GM12891 (cell line): ENCODE measurements at regions not wholly inside any gene's neighbourhood (a gene's known extent, or its start where the extent isn't known, plus 50 kb on each side); places are given as distances from the start of the nearest gene placed in this dataset.
"Not testable (repeated sequence)": the region's sequence is repeated elsewhere in the genome, so short reads cannot be mapped to it uniquely, and the experiment has no call there.

ENCODE experiments used
- DNase-seq: peaks from one replicate; pipeline ENCODE4 v3.0.0; 2011; ENCODE audit warnings: low spot score; ENCODE audit not compliant: insufficient read length
- FAIRE-seq: peaks from 2 replicates; lab custom pipeline; 2011; peaks lifted over from hg19 to GRCh38; lab: Jason Lieb, UNC
- PAX5 ChIP-seq: IDR thresholded peaks from 2 replicates; pipeline ENCODE4 v1.6.1; 2011; ENCODE audit warnings: low read length, moderate library complexity, mild to moderate bottlenecking; ENCODE audit not compliant: insufficient read depth, severe bottlenecking
- POLR2A ChIP-seq: IDR thresholded peaks from 2 replicates; pipeline ENCODE4 v1.6.1; 2011; ENCODE audit warnings: low read depth, low read length, control low read depth
- POLR2AphosphoS5 ChIP-seq: IDR thresholded peaks from 2 replicates; pipeline ENCODE4 v1.6.1; 2011; ENCODE audit warnings: low read depth, low read length, control low read depth
- POU2F2 ChIP-seq: IDR thresholded peaks from 2 replicates; pipeline ENCODE4 v1.6.1; 2011; ENCODE audit warnings: low read depth, mild to moderate bottlenecking, control low read depth, low read length, moderate library complexity
- SPI1 ChIP-seq: IDR thresholded peaks from 2 replicates; pipeline ENCODE4 v1.6.1; 2011; ENCODE audit warnings: low read depth, low read length, control low read depth
- TAF1 ChIP-seq: IDR thresholded peaks from 2 replicates; pipeline ENCODE4 v1.6.1; 2011; ENCODE audit warnings: low read depth, low read length, control low read depth

DNA sequence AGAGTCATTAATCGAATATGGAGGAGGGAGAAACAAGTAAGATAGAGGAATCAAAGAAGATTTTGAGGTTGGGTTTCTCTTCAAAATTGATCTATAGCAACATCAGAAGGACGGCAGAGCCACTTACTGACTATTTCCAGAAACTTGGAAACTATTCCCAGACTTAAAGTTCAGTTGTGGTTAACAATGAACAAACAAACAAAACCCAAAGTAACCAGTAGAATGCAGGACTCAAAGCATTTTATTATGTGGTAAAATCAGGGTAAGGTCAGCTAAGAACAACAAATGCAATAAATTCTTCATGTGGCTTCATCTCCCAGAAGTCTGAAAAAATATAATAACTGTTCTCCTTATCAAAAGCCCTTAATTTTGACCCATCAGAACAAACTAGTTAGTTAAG is 54.9 kb upstream of the OSMR start:
- TF ChIP-seq PAX5 (no peak), POLR2A (no peak), POLR2AphosphoS5 (no peak), TAF1 (no peak), SPI1 (no peak), POU2F2 (no peak)
- DNase-seq (no peak), FAIRE-seq (no peak)

DNA sequence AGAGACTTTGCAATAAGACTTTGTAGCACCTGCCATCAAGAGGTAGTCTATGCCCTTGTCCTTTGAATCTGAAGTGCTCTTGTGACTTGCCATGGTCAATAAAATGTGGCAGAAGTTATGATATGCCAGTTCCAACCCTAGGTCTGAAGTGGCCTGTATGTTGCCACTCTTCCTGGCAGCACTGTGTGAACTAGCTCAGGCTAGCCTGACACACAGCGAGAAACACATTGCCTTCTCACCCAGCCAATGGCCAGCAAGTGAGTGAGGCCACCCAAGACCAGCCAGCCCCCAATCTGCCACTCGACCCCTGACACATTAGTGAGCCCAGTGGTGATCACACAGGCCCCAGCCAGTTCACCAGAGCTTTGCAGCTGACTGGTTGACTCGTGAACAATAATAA is 52.7 kb upstream of the OSMR start:
- no peak for DNase-seq
- no peak for FAIRE-seq
- TF ChIP-seq POLR2A (no peak), POU2F2 (no peak), SPI1 (no peak), PAX5 (no peak), TAF1 (no peak), POLR2AphosphoS5 (no peak)

DNA sequence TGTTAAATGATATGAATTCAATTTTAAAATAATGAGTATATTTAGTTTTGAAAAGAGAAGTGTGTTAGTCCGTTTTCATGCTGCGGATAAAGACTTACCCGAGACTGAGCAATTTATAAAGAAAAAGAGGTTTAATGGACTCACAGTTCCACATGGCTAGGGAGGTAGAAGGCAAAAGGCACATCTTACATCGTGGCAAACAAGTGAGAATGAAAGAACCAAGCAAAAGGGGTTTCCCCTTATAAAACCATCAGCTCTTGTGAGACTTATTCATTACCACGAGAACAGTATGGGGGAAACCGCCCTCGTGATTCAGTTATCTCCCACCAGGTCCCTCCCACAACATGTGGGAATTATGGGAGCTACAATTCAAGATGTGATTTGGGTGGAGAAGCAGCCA is 51.8 kb upstream of the OSMR start:
- not testable (repeated sequence) for FAIRE-seq

DNA sequence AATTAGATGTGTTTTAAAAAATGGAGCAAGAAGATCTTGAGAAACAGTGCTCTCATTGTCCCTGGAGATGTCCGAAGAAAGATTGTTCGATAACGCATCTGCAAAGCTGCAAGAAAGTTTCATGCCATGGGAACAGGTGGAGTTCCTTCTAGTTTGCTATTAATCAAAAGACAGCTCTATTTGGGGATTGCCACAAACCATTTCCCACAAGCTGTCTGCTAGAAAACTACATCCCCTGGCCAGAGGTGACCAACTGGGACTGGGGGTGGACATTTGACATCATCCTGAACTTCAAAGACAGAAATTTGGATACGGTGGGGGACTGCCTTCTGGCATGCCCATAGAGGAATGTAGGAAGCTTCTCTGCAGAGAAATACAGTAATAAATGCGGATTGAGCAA is 50.8 kb upstream of the OSMR start:
- DNase-seq, result no peak
- no peak for FAIRE-seq
- no peak for TF ChIP-seq POLR2AphosphoS5
- no peak for TF ChIP-seq PAX5
- no peak for TF ChIP-seq POU2F2
- TF ChIP-seq POLR2A, result no peak
- TF ChIP-seq TAF1, result no peak
- no peak for TF ChIP-seq SPI1

More for the DNA sequence above, 51.8 kb upstream of the OSMR start:
- DNase-seq, result not testable (repeated sequence)

DNA sequence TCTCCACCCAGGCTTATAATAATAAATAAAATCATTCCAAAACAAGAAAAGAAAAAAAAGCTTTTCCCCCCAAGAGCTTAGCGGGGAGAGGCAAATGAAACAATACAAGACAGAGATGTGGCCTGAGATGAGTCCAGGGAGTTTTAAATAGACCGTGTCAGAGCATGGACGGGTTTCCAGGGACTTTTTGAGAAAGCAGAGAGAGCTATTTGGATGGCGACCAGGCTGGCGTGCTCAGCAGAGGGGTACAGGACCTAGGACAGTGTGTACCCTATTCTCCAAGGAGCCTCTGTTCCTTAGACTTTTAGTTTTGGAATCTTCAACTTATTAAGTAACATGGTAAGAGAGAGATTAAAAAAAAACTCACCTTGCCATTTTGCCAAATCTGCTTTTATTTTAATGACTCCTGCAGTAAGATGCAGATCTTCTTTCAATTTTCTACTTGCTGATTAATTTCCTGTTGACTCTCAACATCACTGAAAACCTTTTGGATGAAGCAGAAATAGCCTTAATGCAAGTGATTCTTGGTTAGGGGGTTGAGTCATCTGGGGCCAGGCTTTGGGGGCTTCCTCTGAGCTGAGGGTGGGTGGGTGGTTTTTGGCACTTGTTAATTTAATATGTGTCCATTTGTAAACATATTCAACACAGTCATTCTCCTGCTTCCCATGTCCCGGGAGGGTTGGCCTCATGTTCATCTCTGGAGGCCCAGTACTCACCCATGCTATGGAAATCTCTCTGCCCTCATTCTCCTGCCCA is 49.6 kb upstream of the OSMR start:
- no peak for DNase-seq
- no peak for FAIRE-seq
- TF ChIP-seq POU2F2 (no peak), TAF1 (no peak), POLR2A (no peak), PAX5 (no peak), POLR2AphosphoS5 (no peak), SPI1 (no peak)
